ENCODE measurements at regions not wholly inside any gene's neighbourhood (a gene's known extent, or its start where the extent isn't known, plus 50 kb on each side); places are given as distances from the start of the nearest gene placed in this dataset.

GRCh38 chr1:113185463-113186104 lies 112.6 kb downstream of the LRIG2 start:
- peaks cover 8% of the 10 kb centered on the region for H3K27me3 Mint-ChIP-seq
- H3K27ac Mint-ChIP-seq: no peak overlapping the region
- no peaks in the 10 kb centered on the region for H3K9me3 ChIP-seq (ENCODE audit: control insufficient read depth, low read length, poor library complexity, severe bottlenecking)
- no peak overlapping the region for H3K4me3 Mint-ChIP-seq
- H3K36me3 Mint-ChIP-seq (ENCODE audit: low read depth): no peaks in the 10 kb centered on the region
- ATAC-seq (no peak), DNase-seq (no peak)
- H3K4me1 Mint-ChIP-seq: no peaks in the 10 kb centered on the region

DNA sequence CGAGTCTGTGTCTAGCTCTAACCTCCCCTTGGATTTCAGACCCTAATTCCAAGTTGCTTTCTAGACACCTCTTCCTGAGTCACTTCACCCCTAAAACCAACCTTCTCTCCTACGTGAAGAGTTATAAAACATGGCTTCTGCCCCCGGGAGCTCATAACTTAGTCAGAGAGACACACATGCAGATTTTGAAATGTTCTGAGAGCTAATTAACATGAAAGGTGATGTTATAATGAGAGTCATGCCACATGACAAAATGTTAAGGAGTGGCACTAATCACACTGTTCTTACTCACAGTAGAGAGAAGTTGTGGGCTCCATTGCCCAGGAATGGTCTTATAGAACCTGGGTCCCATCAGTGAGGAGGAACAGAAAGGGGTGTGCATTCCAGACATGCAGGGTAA lies 117.1 kb downstream of the LRIG2 start:
- Mint-ChIP-seq H3K27me3 (peaks cover 9% of the 10 kb centered on the region), H3K4me1 (no peaks in the 10 kb centered on the region)
- DNase-seq: no peak

GRCh38 chr1:113190930-113191329 lies 117.9 kb downstream of the LRIG2 start:
- ATAC-seq: no peak
- Mint-ChIP-seq H3K27me3 (peaks cover 9% of the 10 kb centered on the region), H3K36me3 (ENCODE audit: low read depth) (no peaks in the 10 kb centered on the region), H3K27ac (no peak overlapping the region), H3K4me1 (no peaks in the 10 kb centered on the region), H3K4me3 (no peak overlapping the region)
- H3K9me3 ChIP-seq (ENCODE audit: control insufficient read depth, low read length, poor library complexity, severe bottlenecking): no peaks in the 10 kb centered on the region
- no peak for DNase-seq

More for the DNA sequence above, 117.1 kb downstream of the LRIG2 start:
- Mint-ChIP-seq H3K36me3 (ENCODE audit: low read depth) (no peaks in the 10 kb centered on the region), H3K4me3 (no peak overlapping the region), H3K27ac (no peak overlapping the region)
- H3K9me3 ChIP-seq (ENCODE audit: control insufficient read depth, low read length, poor library complexity, severe bottlenecking): no peaks in the 10 kb centered on the region
- no peak for ATAC-seq

DNA sequence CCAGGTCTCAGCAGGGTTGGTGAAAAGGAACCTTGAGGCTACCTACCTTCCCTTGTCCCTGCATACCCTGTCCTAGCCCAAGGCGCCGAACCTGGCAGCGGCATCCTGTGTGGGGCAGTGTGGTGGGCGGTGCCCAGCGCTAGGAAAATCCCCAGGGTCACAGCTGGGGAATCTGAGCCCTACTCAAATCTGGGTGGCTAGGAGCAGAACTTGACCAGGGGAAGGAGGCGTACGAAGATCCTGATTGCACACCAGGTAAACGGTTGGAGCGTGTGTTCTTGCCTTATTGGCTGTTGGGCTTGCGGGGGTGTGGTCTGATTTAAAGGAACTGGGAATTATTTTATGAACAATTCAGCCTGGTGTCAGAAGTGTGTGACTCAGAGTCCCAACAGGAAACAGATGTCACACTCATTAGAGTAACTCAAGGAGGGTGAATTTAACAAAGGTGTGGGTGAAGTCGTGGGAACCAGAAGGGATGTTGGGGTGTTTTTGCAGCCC lies 118.6 kb downstream of the LRIG2 start:
- Mint-ChIP-seq H3K4me1 (no peaks in the 10 kb centered on the region), H3K4me3 (no peak overlapping the region), H3K27ac (no peak overlapping the region), H3K27me3 (peaks cover 9% of the 10 kb centered on the region), H3K36me3 (ENCODE audit: low read depth) (no peaks in the 10 kb centered on the region)
- no peaks in the 10 kb centered on the region for H3K9me3 ChIP-seq (ENCODE audit: control insufficient read depth, low read length, poor library complexity, severe bottlenecking)
- ATAC-seq: no peak
- DNase-seq: no peak

DNA sequence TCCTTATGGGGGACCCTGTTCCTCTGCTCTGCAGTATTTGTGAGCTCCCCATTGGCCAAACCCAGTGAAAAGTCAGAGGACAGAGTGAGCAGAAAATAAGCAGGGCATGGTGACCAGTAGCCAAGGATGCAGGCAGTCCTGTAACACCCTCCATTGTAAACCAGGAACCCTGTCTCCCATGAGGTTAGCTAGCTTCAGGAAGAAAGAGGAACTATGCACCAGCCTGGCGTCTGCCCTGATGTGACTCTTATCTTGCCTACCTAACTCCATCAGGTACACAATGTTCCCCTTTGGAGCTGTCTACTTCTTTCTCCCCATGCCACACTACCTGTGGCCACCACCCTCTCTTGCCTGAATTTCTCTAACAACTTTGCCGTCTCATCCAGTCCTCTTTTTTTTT lies 119.2 kb downstream of the LRIG2 start:
- Mint-ChIP-seq H3K36me3 (ENCODE audit: low read depth) (no peaks in the 10 kb centered on the region), H3K4me1 (no peaks in the 10 kb centered on the region), H3K4me3 (no peak overlapping the region), H3K27me3 (peaks cover 9% of the 10 kb centered on the region), H3K27ac (no peak overlapping the region)
- H3K9me3 ChIP-seq (ENCODE audit: control insufficient read depth, low read length, poor library complexity, severe bottlenecking): no peaks in the 10 kb centered on the region
- DNase-seq: no peak
- no peak for ATAC-seq

- DNase-seq (no peak), ATAC-seq (no peak)
- Mint-ChIP-seq H3K4me3 (no peak overlapping the region), H3K4me1 (no peaks in the 10 kb centered on the region), H3K36me3 (ENCODE audit: low read depth) (no peaks in the 10 kb centered on the region), H3K27ac (no peak overlapping the region), H3K27me3 (peaks cover 9% of the 10 kb centered on the region)
- no peaks in the 10 kb centered on the region for H3K9me3 ChIP-seq (ENCODE audit: control insufficient read depth, low read length, poor library complexity, severe bottlenecking)
Observed at GRCh38 chr1:113192980-113193379, 120.0 kb downstream of the LRIG2 start.

- no peaks in the 10 kb centered on the region for H3K36me3 Mint-ChIP-seq (ENCODE audit: low read depth)
- H3K4me1 Mint-ChIP-seq: no peaks in the 10 kb centered on the region
- H3K27ac Mint-ChIP-seq: no peak overlapping the region
- no peak for DNase-seq
- H3K27me3 Mint-ChIP-seq: peaks cover 5% of the 10 kb centered on the region
- H3K9me3 ChIP-seq (ENCODE audit: control insufficient read depth, low read length, poor library complexity, severe bottlenecking): no peaks in the 10 kb centered on the region
- no peak for ATAC-seq
- H3K4me3 Mint-ChIP-seq: no peak overlapping the region
Observed at GRCh38 chr1:113194846-113195830, 122.1 kb downstream of the LRIG2 start.

DNA sequence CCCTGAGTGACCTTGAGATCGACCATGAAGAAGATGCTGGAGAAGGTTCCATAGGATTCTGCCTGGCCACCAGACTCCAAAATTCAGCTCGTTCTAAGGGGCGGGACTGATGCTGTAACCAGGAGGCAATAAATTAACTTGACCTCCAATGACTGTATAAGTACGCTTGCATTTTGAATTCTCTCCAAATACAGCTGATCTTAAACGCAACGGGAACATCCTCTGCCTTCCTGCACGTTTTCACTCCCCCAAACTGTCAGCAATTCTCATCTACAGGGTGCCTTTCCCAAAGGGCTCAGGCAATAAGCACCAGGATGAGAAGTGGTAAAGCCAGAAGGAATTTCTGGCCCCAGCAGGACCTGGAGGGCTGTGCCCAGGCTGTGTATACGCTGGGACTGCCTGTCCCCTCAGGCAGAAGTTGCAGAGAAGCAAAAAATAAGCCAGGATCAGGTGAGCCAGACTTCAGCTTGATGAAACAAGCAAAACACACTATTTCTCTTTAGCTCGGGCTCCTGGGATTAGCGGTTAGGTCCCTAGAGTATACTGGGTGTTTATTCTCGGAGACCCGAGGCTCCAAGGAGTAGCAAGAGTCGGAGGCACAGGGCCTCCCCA lies 124.8 kb downstream of the LRIG2 start:
- no peaks in the 10 kb centered on the region for H3K9me3 ChIP-seq (ENCODE audit: control insufficient read depth, low read length, poor library complexity, severe bottlenecking)
- DNase-seq: no peak
- Mint-ChIP-seq H3K4me1 (no peaks in the 10 kb centered on the region), H3K27ac (no peak overlapping the region), H3K27me3 (no peaks in the 10 kb centered on the region), H3K36me3 (ENCODE audit: low read depth) (no peaks in the 10 kb centered on the region), H3K4me3 (no peak overlapping the region)
- ATAC-seq: no peak

DNA sequence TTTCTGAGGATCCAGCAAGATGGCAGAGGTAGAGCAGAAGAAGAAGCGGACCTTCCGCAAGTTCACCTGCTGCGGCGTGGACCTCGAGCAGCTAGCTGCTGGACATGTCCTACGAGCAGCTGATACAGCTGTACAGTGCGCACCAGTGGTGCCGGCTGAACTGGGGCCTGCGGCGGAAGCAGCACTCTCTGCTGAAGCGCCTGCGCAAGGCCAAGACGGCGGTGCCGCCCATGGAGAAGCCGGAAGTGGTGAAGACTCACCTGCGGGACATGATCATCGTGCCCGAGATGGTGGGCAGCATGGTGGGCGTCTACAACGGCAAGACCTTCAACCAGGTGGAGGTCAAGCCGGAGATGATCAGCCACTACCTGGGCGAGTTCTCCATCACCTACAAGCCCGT lies 125.8 kb downstream of the LRIG2 start:
- DNase-seq: no peak
- Mint-ChIP-seq H3K4me1 (no peaks in the 10 kb centered on the region), H3K36me3 (ENCODE audit: low read depth) (no peaks in the 10 kb centered on the region), H3K4me3 (no peak overlapping the region), H3K27me3 (no peaks in the 10 kb centered on the region), H3K27ac (no peak overlapping the region)
- H3K9me3 ChIP-seq (ENCODE audit: control insufficient read depth, low read length, poor library complexity, severe bottlenecking): no peaks in the 10 kb centered on the region
- ATAC-seq: no peak

DNA sequence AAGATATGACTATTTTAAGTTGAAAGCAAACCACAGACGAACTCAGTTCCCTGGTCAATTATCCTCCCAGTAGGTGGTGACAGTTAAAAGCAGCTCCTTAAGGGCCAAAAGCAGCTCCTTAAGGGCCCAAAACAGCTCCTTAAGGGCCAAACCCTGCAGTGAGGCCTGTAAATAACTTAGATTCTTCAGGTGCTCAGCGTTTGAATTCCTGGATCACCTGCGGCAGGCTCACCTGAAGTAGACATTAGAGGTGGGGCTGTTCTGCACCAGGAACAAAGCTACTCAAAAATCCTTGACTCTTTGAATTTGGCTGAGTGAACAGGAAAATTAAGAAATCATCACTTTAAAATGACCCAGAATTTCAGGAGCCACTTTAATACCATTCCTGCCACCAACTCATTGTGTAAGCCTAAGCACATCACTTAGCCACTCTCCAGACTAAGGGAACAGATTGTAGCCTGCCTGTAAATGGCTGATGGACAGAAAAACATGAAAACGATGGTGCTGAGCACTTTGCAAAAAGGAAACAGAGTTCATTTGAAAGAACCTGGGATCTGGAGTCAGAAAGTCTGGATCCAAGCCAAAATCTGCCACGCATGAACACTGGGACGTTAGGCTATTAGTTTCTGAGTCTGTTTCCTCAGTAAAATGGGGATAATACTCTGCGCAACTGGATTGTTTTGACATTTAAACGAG lies 126.9 kb downstream of the LRIG2 start:
- no peaks in the 10 kb centered on the region for H3K27me3 Mint-ChIP-seq
- ATAC-seq (no peak), DNase-seq (no peak)
- no peaks in the 10 kb centered on the region for H3K9me3 ChIP-seq (ENCODE audit: control insufficient read depth, low read length, poor library complexity, severe bottlenecking)
- no peaks in the 10 kb centered on the region for H3K36me3 Mint-ChIP-seq (ENCODE audit: low read depth)
- H3K4me3 Mint-ChIP-seq: no peak overlapping the region
- H3K4me1 Mint-ChIP-seq: no peaks in the 10 kb centered on the region
- no peak overlapping the region for H3K27ac Mint-ChIP-seq

GRCh38 chr1:113201560-113201959 lies 128.6 kb downstream of the LRIG2 start:
- H3K9me3 ChIP-seq (ENCODE audit: control insufficient read depth, low read length, poor library complexity, severe bottlenecking): no peaks in the 10 kb centered on the region
- ATAC-seq (no peak), DNase-seq (no peak)
- H3K27ac Mint-ChIP-seq: no peak overlapping the region
- H3K4me3 Mint-ChIP-seq: no peak overlapping the region
- H3K36me3 Mint-ChIP-seq (ENCODE audit: low read depth): no peaks in the 10 kb centered on the region
- no peaks in the 10 kb centered on the region for H3K4me1 Mint-ChIP-seq
- H3K27me3 Mint-ChIP-seq: peaks cover 8% of the 10 kb centered on the region

DNA sequence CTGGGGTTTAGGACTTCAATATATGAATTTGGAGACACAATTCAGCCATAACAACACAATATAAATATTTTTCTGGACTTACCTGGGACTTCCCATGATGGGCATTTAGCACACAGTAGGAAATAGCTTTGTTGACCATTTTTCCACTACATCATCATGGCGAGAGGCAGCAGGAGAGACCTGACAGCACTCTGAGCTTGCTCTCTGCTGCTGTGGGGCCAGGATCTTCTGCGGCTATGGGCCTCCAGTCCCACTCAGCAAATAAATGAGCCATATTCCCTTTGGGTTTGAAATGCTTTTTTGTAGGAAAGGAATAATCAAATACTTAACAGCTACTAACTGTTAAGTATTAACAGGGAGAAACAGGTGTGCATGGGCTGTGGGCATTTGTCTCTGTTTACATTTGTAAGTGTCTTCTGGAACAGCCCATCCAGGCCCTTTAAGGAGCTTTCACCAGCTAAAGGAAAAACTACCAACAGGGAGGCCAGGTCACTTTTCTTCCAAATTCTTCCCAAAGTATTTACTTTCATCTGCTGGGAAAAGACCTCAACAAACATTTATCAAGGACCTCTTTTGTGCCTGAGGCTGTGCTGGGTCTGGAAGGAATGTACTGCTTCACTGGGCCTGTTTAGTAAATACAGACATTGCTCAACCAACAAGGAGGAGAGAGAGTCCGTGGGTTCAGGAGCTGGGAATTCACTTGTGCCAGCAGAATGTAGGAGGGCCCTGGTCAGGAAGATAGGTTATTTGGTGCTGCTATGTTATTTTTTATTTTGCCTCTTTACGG lies 133.2 kb downstream of the LRIG2 start:
- Mint-ChIP-seq H3K27me3 (peaks cover 50% of the 10 kb centered on the region), H3K4me1 (no peaks in the 10 kb centered on the region), H3K4me3 (no peak overlapping the region), H3K27ac (no peak overlapping the region), H3K36me3 (ENCODE audit: low read depth) (no peaks in the 10 kb centered on the region)
- no peaks in the 10 kb centered on the region for H3K9me3 ChIP-seq (ENCODE audit: control insufficient read depth, low read length, poor library complexity, severe bottlenecking)
- no peak for DNase-seq
- no peak for ATAC-seq

Measured in T-helper 17 cell (primary cell).